HL-60 (cell line): ENCODE measurements at regions not wholly inside any gene's neighbourhood (a gene's known extent, or its start where the extent isn't known, plus 50 kb on each side); places are given as distances from the start of the nearest gene placed in this dataset.

Source experiments
- DNase-seq, 2 experiments: peaks; one replicate each; pipeline ENCODE4 v3.0.0-alpha.2; 2010 to 2020; ENCODE audit warnings: low read depth in 1 of 2, low spot score in 1 of 2
- H3K27ac ChIP-seq: fragments of 250-450 bp; sonication (Bioruptor Pico); replicated peaks from 2 replicates; pipeline ENCODE4 v1.5.1; 2020; ENCODE audit warnings: mild to moderate bottlenecking, moderate library complexity
- H3K27me3 ChIP-seq: fragments of 250-450 bp; sonication (Bioruptor Pico); 2 replicates; pipeline ENCODE4 v1.5.1; 2021; ENCODE audit warnings: mild to moderate bottlenecking, moderate library complexity; ENCODE audit not compliant: insufficient read depth, poor library complexity, severe bottlenecking
- H3K4me3 ChIP-seq: replicated peaks from 2 replicates; pipeline ENCODE4 v1.5.1; 2011; ENCODE audit warnings: mild to moderate bottlenecking, control low read depth, low read length; ENCODE audit not compliant: insufficient read depth
- CTCF ChIP-seq: IDR thresholded peaks from one replicate; pipeline ENCODE4 v1.5.1; 2011; ENCODE audit warnings: low read length, control low read depth, inconsistent platforms; ENCODE audit not compliant: insufficient read depth
- GABPA ChIP-seq: IDR thresholded peaks from 2 replicates; pipeline ENCODE4 v1.6.1; 2012; ENCODE audit warnings: low read depth
- POLR2AphosphoS5 ChIP-seq: IDR thresholded peaks from 2 replicates; pipeline ENCODE4 v1.6.1; 2012; ENCODE audit warnings: low read depth
- REST ChIP-seq: IDR thresholded peaks from 2 replicates; pipeline ENCODE4 v1.6.1; 2012; ENCODE audit warnings: low read depth; ENCODE audit not compliant: insufficient replicate concordance
- SPI1 ChIP-seq: IDR thresholded peaks from 2 replicates; pipeline ENCODE4 v1.6.1; 2012; ENCODE audit warnings: low read depth, mild to moderate bottlenecking, borderline replicate concordance

GRCh38 chr14:35989736-35990135 is 163.6 kb downstream of the BRMS1L start:
- Histone ChIP-seq H3K27ac (no peak overlapping the region), H3K4me3 (no peak overlapping the region), H3K27me3 (no peaks in the 10 kb centered on the region)
- DNase-seq: no peak
- TF ChIP-seq POLR2AphosphoS5 (no peak), REST (no peak), SPI1 (no peak), CTCF (no peak), GABPA (no peak)

GRCh38 chr14:35988972-35989690 is 163.0 kb downstream of the BRMS1L start:
- DNase-seq: no peak
- no peak for TF ChIP-seq SPI1
- TF ChIP-seq CTCF: no peak
- TF ChIP-seq REST: no peak
- TF ChIP-seq GABPA: no peak
- TF ChIP-seq POLR2AphosphoS5: no peak

GRCh38 chr14:35988550-35988949 is 162.4 kb downstream of the BRMS1L start:
- no peak overlapping the region for H3K27ac ChIP-seq
- TF ChIP-seq REST (no peak), SPI1 (no peak), POLR2AphosphoS5 (no peak), CTCF (no peak), GABPA (no peak)

More at GRCh38 chr14:35988972-35989690, 163.0 kb downstream of the BRMS1L start:
- no peak overlapping the region for H3K27ac ChIP-seq
- no peak overlapping the region for H3K4me3 ChIP-seq
- no peaks in the 10 kb centered on the region for H3K27me3 ChIP-seq

More at GRCh38 chr14:35988550-35988949, 162.4 kb downstream of the BRMS1L start:
- Histone ChIP-seq H3K27me3 (no peaks in the 10 kb centered on the region), H3K4me3 (no peak overlapping the region)
- DNase-seq: no peak
